ENCODE measurements at regions not wholly inside any gene's neighbourhood (a gene's known extent, or its start where the extent isn't known, plus 50 kb on each side); places are given as distances from the start of the nearest gene placed in this dataset.

GRCh38 chr16:64138621-64139020 lies 983.2 kb downstream of the CDH11 start:
- DNase-seq (ENCODE audit: low read depth) = no peak
- H3K4me3 ChIP-seq (ENCODE audit: control insufficient read depth, low read depth, low read length) = no peak overlapping the region
- no peak for TF ChIP-seq CTCF (conservative IDR thresholded peaks at IDR 0.05; ENCODE audit: control insufficient read depth, insufficient read depth, low read depth, low read length)

GRCh38 chr16:64138006-64138405 lies 983.9 kb downstream of the CDH11 start:
- no peak overlapping the region for H3K4me3 ChIP-seq (ENCODE audit: control insufficient read depth, low read depth, low read length)
- no peak for DNase-seq (ENCODE audit: low read depth)
- TF ChIP-seq CTCF (conservative IDR thresholded peaks at IDR 0.05; ENCODE audit: control insufficient read depth, insufficient read depth, low read depth, low read length) = no peak

GRCh38 chr16:64136743-64137142 lies 985.1 kb downstream of the CDH11 start:
- TF ChIP-seq CTCF (conservative IDR thresholded peaks at IDR 0.05; ENCODE audit: control insufficient read depth, insufficient read depth, low read depth, low read length) = no peak
- no peak overlapping the region for H3K4me3 ChIP-seq (ENCODE audit: control insufficient read depth, low read depth, low read length)
- no peak for DNase-seq (ENCODE audit: low read depth)

- DNase-seq (ENCODE audit: low read depth) = no peak
- no peak overlapping the region for H3K4me3 ChIP-seq (ENCODE audit: control insufficient read depth, low read depth, low read length)
- no peak for TF ChIP-seq CTCF (conservative IDR thresholded peaks at IDR 0.05; ENCODE audit: control insufficient read depth, insufficient read depth, low read depth, low read length)
Observed at GRCh38 chr16:64136314-64136713, 985.5 kb downstream of the CDH11 start.

- no peak for TF ChIP-seq CTCF (conservative IDR thresholded peaks at IDR 0.05; ENCODE audit: control insufficient read depth, insufficient read depth, low read depth, low read length)
- H3K4me3 ChIP-seq (ENCODE audit: control insufficient read depth, low read depth, low read length) = no peak overlapping the region
- DNase-seq (ENCODE audit: low read depth) = no peak
Observed at GRCh38 chr16:64133366-64133765, 988.5 kb downstream of the CDH11 start.

GRCh38 chr16:64132759-64133361 lies 989.0 kb downstream of the CDH11 start:
- no peak for TF ChIP-seq CTCF (conservative IDR thresholded peaks at IDR 0.05; ENCODE audit: control insufficient read depth, insufficient read depth, low read depth, low read length)
- no peak for DNase-seq (ENCODE audit: low read depth)
- H3K4me3 ChIP-seq (ENCODE audit: control insufficient read depth, low read depth, low read length) = no peak overlapping the region

GRCh38 chr16:64132190-64132589 lies 989.7 kb downstream of the CDH11 start:
- DNase-seq (ENCODE audit: low read depth) = no peak
- TF ChIP-seq CTCF (conservative IDR thresholded peaks at IDR 0.05; ENCODE audit: control insufficient read depth, insufficient read depth, low read depth, low read length) = no peak
- no peak overlapping the region for H3K4me3 ChIP-seq (ENCODE audit: control insufficient read depth, low read depth, low read length)
